HG02759 (cell line): ENCODE measurements at regions not wholly inside any gene's neighbourhood (a gene's known extent, or its start where the extent isn't known, plus 50 kb on each side); places are given as distances from the start of the nearest gene placed in this dataset.

Source experiments
- ATAC-seq: cut with Tn5 transposase; IDR thresholded peaks from one replicate; pipeline ENCODE4 v1.9.1; 2021; ENCODE audit warnings: mild to moderate bottlenecking, moderate library complexity; ENCODE audit not compliant: unreplicated experiment

DNA sequence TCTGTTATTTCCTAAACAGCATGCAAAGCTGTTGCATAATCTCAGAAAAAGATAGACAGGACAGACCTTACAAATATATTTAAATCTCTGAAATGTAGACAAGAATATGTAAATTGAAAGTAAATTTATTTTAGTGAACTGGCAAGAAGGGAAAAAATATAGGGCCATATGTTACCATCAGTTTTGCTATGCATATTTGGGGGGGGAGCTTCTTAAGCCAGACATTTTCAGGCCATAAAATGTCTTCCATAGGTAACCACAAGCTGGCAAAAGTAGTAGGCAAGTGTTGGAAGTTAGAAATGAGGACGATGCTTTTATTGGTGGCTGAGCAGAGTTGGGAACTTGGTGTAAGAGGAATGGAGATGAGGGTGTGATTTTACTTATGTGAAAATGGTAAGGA lies 272.0 kb upstream of the CXXC4 start:
- no peak for ATAC-seq

- ATAC-seq, result peak; percentile 65
Observed at GRCh38 chr4:104772849-104773248, 278.2 kb upstream of the CXXC4 start.

- ATAC-seq, result no peak
Observed at GRCh38 chr4:104795264-104795939, 300.7 kb upstream of the CXXC4 start.

- no peak for ATAC-seq
Observed at GRCh38 chr4:104811727-104812126, 317.0 kb upstream of the CXXC4 start.

DNA sequence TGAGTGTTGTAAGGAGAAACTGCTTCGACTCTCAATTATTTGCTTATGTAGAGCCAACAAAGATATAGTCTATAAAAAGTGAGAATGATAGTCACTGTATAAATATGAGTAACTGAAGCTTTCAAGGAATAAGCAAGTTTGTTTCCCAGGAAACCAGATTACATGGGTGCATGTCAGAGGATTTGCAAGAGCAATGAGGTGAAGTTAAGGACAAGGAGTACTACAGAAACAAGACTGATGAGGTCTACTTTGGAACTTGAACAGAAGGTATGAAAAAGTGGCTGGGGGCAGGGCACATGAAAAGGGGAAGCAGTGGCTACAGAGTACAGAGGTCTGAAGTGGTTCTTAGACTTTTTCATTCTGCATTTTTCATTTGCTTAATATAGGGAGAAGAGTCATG lies 321.0 kb upstream of the CXXC4 start:
- ATAC-seq, result peak; percentile 53

- ATAC-seq, result no peak
Observed at GRCh38 chr4:104818579-104818978, 323.9 kb upstream of the CXXC4 start.

DNA sequence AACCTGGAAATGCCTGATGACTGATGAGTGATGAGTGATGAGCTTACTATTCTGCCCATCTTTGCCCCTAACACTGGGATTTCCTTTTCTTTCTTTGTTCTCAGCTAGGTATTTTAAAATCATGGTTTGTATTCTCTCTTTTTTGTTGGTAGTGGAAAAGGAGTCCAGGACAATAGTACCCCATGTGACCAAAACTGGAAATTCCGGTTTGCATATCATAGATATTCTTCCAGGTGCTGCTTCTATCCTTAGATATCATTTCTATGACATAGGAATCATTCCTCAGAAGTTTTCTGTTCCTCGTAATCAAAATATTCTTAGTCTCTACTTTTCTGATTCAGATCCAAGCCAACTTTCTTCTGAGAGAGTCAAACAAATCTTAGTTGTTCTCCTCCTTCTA lies 320.5 kb upstream of the TET2 start:
- ATAC-seq, result no peak

DNA sequence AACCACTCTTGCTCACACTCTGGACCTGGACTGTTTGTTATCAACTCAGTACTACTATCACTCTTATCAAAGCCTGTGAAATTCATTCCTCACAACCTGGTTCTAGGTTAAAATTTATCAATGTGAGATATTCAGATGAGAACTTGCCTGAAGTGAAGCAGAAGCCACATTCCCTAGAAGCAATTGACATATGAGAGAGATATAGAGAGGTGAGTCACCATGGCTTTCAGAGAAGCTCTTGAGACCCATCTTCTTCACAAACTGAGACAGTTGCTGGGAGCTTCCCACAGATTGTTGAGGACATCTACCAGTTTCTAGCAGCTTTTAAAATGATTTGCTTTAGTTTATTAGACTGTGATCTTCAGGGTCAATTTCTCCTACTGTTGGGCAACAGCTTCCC lies 316.9 kb upstream of the TET2 start:
- no peak for ATAC-seq

DNA sequence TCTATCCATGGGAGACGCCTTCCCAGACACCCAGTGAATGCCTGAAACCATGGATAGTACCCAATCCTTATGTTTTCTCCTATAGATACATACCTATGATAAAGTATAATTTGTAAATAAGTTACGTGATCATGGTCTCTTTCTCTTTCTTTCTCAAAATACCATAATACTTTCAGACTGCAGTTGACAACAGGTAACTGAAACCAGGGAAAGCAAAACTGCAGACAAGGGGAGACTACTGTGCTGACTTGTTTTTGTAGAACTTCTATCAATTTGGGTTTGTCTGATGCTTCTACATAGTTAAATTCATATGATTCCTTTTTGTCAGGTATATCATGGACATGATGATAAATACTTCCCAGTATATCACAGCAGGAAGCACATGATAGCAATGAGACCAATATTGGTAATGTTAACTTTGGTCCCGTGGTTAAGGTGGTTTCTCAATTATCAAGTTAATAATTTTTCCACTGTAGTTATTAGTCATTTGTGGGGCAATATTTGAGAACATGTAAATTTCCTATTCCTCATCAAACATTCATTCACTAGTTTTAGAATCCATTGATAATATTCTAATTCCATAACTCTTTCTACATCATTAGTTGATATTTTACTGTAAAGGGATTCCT lies 298.0 kb upstream of the TET2 start:
- peak; percentile 58 for ATAC-seq

GRCh38 chr4:104859601-104860237 lies 287.0 kb upstream of the TET2 start:
- ATAC-seq, result no peak

DNA sequence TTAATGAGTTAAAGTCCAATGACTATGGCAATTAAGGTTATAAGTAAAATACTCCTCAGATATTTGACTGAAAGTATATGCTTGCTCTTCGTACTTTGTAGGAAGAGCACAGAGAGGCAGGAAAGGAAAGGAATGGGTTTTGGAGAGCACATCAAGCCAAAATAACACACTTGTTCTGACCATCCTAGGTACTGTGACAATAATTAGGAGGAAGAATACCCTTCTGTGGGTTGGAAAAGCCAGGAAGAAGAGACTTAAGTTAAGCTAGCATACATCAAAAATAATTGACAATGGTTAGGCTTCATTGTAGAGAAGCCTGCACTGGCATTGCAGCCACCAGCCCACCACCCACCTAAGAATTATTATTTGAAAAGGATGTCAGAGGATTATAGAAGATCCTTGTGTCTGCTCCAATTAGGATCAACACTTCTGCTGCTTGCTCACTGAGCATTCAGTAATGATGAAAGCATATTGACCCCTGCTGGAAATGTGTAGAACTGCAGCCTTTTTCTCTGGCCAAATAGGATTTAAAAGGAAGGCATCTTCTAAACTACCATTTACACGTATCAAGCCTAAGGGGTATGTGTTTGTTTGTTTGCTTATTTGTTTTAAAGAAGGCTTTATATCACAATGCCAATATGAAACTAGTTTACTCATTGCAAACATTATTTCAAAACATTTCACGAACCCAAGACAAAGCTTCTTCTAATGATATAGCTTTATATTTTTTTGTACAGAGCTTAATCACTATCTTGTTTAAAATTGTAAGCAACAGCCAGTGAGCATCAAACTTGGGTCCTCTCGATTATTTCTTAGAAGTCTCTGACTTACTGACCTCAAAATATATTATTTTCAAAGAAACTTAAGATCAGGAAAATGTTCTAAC lies 286.2 kb upstream of the TET2 start:
- peak; percentile 89 for ATAC-seq

GRCh38 chr4:104866809-104867208 lies 279.9 kb upstream of the TET2 start:
- no peak for ATAC-seq

GRCh38 chr4:104868533-104868932 lies 278.1 kb upstream of the TET2 start:
- peak; percentile 15 for ATAC-seq

DNA sequence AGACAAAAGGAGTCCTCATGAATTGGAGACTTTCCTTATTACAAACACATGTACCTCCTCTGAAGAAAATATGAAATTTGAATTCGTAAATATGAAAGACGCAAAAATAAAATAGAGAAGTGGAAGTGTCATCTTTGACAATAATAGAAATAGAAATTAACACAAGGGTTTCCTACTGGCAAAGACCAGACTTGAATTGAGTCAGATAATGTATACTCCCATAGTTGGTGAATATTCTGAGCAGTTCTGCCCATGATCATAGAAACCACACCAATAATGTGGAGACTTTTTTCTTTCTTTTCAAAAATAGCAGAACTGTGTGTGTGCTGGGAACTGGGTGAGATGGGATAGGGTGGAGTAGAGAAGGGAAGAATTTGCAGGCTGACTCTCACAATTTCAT lies 277.7 kb upstream of the TET2 start:
- peak; percentile 93 for ATAC-seq

DNA sequence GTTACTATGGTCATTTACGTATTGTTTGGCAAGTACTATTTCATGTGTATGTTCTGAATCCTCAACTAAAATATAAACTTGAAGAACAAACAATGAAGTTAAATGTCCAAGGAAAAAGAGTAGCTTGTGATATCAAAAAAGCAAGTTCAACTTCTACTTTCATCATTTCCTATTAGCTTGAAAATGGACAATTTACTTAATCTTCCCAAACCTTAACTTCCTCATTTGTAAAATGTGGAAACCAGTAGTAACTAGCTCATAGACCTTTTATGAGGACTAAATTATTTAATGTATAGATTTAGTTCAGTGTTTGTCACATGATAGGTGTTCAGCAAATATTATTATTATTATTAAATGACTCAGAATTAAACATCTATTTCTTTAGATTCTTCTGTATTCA lies 276.8 kb upstream of the TET2 start:
- ATAC-seq, result no peak

DNA sequence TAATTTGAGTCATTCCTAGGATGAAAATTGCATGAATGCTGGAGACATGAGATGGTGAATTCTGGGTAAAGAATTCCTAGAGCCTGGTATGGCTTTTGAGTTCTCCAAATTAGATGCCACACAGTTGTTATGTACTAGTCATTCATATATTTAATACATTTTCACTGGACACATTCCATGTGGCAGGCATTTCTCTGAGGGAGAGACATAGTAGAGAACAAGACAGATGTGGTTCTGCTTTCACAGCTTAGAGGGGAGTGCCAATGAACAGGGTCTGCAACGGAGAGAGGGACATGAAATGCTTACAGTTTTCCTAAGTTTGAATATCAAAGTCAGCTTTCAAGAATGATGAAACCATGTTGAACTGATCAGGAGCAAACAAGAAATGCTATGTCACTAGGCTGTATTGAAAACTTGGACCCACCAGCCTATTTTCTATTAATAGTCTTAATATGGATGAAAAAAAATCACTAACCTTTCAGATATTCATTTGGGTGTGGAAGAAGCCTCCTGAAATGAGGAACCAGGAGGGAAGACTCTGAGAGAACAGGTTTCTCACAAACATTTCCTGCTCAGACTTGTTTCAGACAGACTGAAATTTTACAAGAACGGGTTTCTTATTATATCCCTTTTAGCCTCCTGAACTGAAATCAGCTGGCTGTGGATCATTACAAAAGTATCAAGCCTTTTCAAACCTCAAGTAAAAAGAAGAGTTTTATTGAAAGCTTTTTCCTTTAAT lies 276.0 kb upstream of the TET2 start:
- ATAC-seq, result no peak

- ATAC-seq, result no peak
Observed at GRCh38 chr4:104878936-104879335, 267.7 kb upstream of the TET2 start.

GRCh38 chr4:104879367-104879766 lies 267.3 kb upstream of the TET2 start:
- ATAC-seq, result no peak

DNA sequence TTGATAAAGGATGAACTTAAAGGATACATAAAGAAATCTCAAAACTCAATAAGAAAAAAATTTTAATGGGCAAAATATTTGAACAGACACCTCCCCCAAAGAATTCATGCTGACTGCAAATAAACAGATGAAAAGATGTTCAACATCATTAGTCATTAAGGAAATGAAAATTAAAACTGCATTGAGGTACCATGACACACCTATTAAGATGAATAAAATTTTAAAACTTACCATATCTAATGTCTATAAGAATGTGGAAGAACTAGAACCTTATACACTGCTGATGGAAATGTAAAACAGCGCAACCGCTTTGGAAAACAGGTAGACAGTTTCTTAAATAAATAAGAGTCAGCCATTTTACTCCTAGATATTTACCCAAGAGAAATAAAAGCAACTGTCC lies 266.8 kb upstream of the TET2 start:
- ATAC-seq, result no peak

- no peak for ATAC-seq
Observed at GRCh38 chr4:104881136-104881886, 265.4 kb upstream of the TET2 start.
